GM12878 (cell line): ENCODE measurements at regions not wholly inside any gene's neighbourhood (a gene's known extent, or its start where the extent isn't known, plus 50 kb on each side); places are given as distances from the start of the nearest gene placed in this dataset.

Experiments
- ATAC-seq: fragments of 200-7000 bp; cut with Tn5 transposase; 3 replicates; pipeline ENCODE4 v1.9.1; 2020; ENCODE audit warnings: mild to moderate bottlenecking, moderate library complexity
- BruUV-seq: library from RNA; stranded (reverse); fragments of 400-500 nt; replicated peaks from 2 replicates; lab custom pipeline; 2021; lab: Mats Ljungman, UMichigan
- CTCF ChIA-PET: fragments of 300-600 bp; sonication (Branson Sonifier 250); formaldehyde crosslinking; extraction: SDS; loops from one replicate; lab custom pipeline; 2021; ENCODE audit warnings: inconsistent platforms; lab: Yijun Ruan, JAX
- POLR2A ChIA-PET: fragments of 350-600 bp; formaldehyde crosslinking; extraction: SDS; loops from one replicate; lab custom pipeline; 2021; ENCODE audit warnings: inconsistent platforms; lab: Charles Lee
- RAD21 ChIA-PET: fragments of 300-600 bp; sonication (Branson Sonifier 250); formaldehyde crosslinking; loops from one replicate; lab custom pipeline; 2023; ENCODE audit warnings: antibody characterized with exemption; ENCODE audit not compliant: unreplicated experiment; lab: Charles Lee
- SMC1A ChIA-PET: fragments of 300-600 bp; sonication (Branson Sonifier 250); formaldehyde crosslinking; loops from one replicate; lab custom pipeline; 2023; ENCODE audit not compliant: unreplicated experiment, uncharacterized antibody; lab: Charles Lee
- DNase-seq: peaks from one replicate; pipeline ENCODE4 v3.0.0-alpha.2; 2011; ENCODE audit warnings: low read depth, low spot score
- FAIRE-seq: peaks from 3 replicates; lab custom pipeline; 2011; peaks lifted over from hg19 to GRCh38; lab: Jason Lieb, UNC
- H2AFZ ChIP-seq: 2 replicates; pipeline ENCODE4 v1.6.0; 2011; ENCODE audit warnings: low read depth, low read length, control low read depth; ENCODE audit not compliant: control insufficient read depth
- H3K27ac ChIP-seq: 2 replicates; pipeline ENCODE4 v1.5.1; 2011; ENCODE audit warnings: control low read depth; ENCODE audit not compliant: control insufficient read depth, insufficient read depth
- H3K27me3 ChIP-seq, 2 experiments: replicated peaks in 1 of 2; 2 replicates each; pipeline versions ENCODE4 v1.6.0 to v1.6.1; 2011; ENCODE audit warnings: low read length in 1 of 2; ENCODE audit not compliant: control insufficient read depth in 2 of 2, insufficient read depth in 2 of 2
- H3K36me3 ChIP-seq, 2 experiments: 2 replicates each; pipeline ENCODE4 v1.5.1; 2011; ENCODE audit warnings: low read length in 1 of 2; ENCODE audit not compliant: control insufficient read depth in 2 of 2, insufficient read depth in 2 of 2
- H3K4me1 ChIP-seq: 2 replicates; pipeline ENCODE4 v1.6.1; 2011; ENCODE audit warnings: mild to moderate bottlenecking, low read length, moderate library complexity, mixed read lengths; ENCODE audit not compliant: control insufficient read depth, insufficient read depth
- H3K4me2 ChIP-seq: 2 replicates; pipeline ENCODE4 v1.6.0; 2011; ENCODE audit warnings: control low read depth; ENCODE audit not compliant: control insufficient read depth, insufficient read depth
- H3K4me3 ChIP-seq: fragments of 200-600 bp; sonication (generic); 2 replicates; pipeline ENCODE4 v1.5.1; 2016
- H3K79me2 ChIP-seq: 2 replicates; pipeline ENCODE4 v1.6.0; 2011; ENCODE audit warnings: low read length; ENCODE audit not compliant: control insufficient read depth, insufficient read depth
- H3K9ac ChIP-seq: 2 replicates; pipeline ENCODE4 v1.8.0; 2011; ENCODE audit warnings: low read length, control low read depth, mixed read lengths; ENCODE audit not compliant: control insufficient read depth, insufficient read depth
- H3K9me3 ChIP-seq: replicated peaks from 3 replicates; pipeline ENCODE4 v1.5.1; 2011; ENCODE audit warnings: mild to moderate bottlenecking, low read length; ENCODE audit not compliant: control insufficient read depth, insufficient read depth
- H4K20me1 ChIP-seq: 2 replicates; pipeline ENCODE4 v1.6.0; 2011; ENCODE audit not compliant: control insufficient read depth, insufficient read depth
- BMI1 ChIP-seq: fragments of 450-650 bp; IDR thresholded peaks from 2 replicates; pipeline ENCODE4 v1.6.1; 2016; ENCODE audit warnings: mild to moderate bottlenecking, moderate library complexity, borderline replicate concordance
- ESRRA ChIP-seq: IDR thresholded peaks from 2 replicates; pipeline ENCODE4 v1.6.1; 2012; ENCODE audit warnings: mild to moderate bottlenecking, low read length, improper control_type of control experiment
- ETV6 ChIP-seq, 2 experiments: fragments of 450-650 bp in 1 of 2; IDR thresholded peaks in 1 of 2; conservative IDR thresholded peaks in 1 of 2; 2 replicates each; pipeline ENCODE4 v1.6.1; 2014; ENCODE audit warnings: antibody characterized with exemption in 1 of 2, borderline replicate concordance in 1 of 2, low read depth in 1 of 2, mild to moderate bottlenecking in 1 of 2, moderate library complexity in 1 of 2
- EZH2 ChIP-seq: IDR thresholded peaks from 2 replicates; pipeline ENCODE4 v1.6.1; 2012; ENCODE audit warnings: low read depth, mild to moderate bottlenecking, control low read depth, inconsistent platforms, low read length, borderline replicate concordance; ENCODE audit not compliant: control insufficient read depth
- HDAC2 ChIP-seq: fragments of 200-600 bp; sonication (generic); IDR thresholded peaks from 2 replicates; pipeline ENCODE4 v1.6.1; 2017
- MEF2A ChIP-seq: IDR thresholded peaks from 2 replicates; pipeline ENCODE4 v1.6.1; 2011; ENCODE audit warnings: low read depth, mild to moderate bottlenecking, low read length, moderate library complexity; ENCODE audit not compliant: insufficient read depth
- PAX8 ChIP-seq: fragments of 450-650 bp; IDR thresholded peaks from 2 replicates; pipeline ENCODE4 v1.6.1; 2017; ENCODE audit warnings: mild to moderate bottlenecking, moderate library complexity
- PML ChIP-seq: IDR thresholded peaks from 2 replicates; pipeline ENCODE4 v1.6.1; 2012; ENCODE audit warnings: low read length, inconsistent platforms
- RAD21 ChIP-seq: IDR thresholded peaks from 2 replicates; pipeline ENCODE4 v1.6.1; 2011; ENCODE audit warnings: mild to moderate bottlenecking, low read depth, low read length, moderate library complexity; ENCODE audit not compliant: insufficient read depth
- RELA ChIP-seq: fragments of 450-650 bp; IDR thresholded peaks from 2 replicates; pipeline ENCODE4 v1.8.0; 2014; ENCODE audit warnings: borderline replicate concordance; ENCODE audit not compliant: partially characterized antibody
- SMARCA5 ChIP-seq: fragments of 450-650 bp; IDR thresholded peaks from 2 replicates; pipeline ENCODE4 v1.6.1; 2017; ENCODE audit warnings: mild to moderate bottlenecking
- SREBF2 ChIP-seq: IDR thresholded peaks from 2 replicates; pipeline ENCODE4 v1.6.1; 2012; ENCODE audit warnings: mild to moderate bottlenecking, low read length
- STAT1 ChIP-seq: fragments of 450-650 bp; conservative IDR thresholded peaks from 2 replicates; pipeline ENCODE4 v1.6.1; 2014; ENCODE audit warnings: antibody characterized with exemption, mild to moderate bottlenecking
- STAT3 ChIP-seq: IDR thresholded peaks from 2 replicates; pipeline ENCODE4 v1.6.1; 2011; ENCODE audit warnings: low read depth, low read length, improper control_type of control experiment
- SUZ12 ChIP-seq: fragments of 200-600 bp; sonication (generic); IDR thresholded peaks from one replicate; pipeline ENCODE4 v1.6.1; 2018; ENCODE audit warnings: antibody characterized with exemption, mild to moderate bottlenecking; ENCODE audit not compliant: unreplicated experiment
- ZNF384 ChIP-seq: IDR thresholded peaks from 2 replicates; pipeline ENCODE4 v1.6.1; 2012; ENCODE audit warnings: low read depth, mild to moderate bottlenecking, low read length, improper control_type of control experiment, borderline replicate concordance
- WGBS: methylation state at CpG from one replicate; pipeline ENCODE4 v1.1.6; 2016; ENCODE audit warnings: low lambda C conversion rate; ENCODE audit not compliant: insufficient replicate concordance, insufficient coverage; ENCODE audit errors: missing lambda C conversion rate; 5-methylcytosine and 5-hydroxymethylcytosine counted together
- in situ Hi-C: fragments of 300-500 bp; cut with MboI; formaldehyde crosslinking; loops from 9 replicates; pipeline ENCODE4 v1.14.3; 2018; ENCODE audit warnings: mixed read lengths
- intact Hi-C: fragments of 100-400 bp; cut with micrococcal nuclease; formaldehyde crosslinking; loops from one replicate; pipeline ENCODE4 v1.14.2; 2022; ENCODE audit not compliant: unreplicated experiment
- TF ChIP-seq, protein P1 (sequence below): IDR thresholded peaks from 2 replicates; pipeline ENCODE4 v1.6.1; 2011; ENCODE audit warnings: mild to moderate bottlenecking, low read depth, low read length, moderate library complexity; ENCODE audit not compliant: insufficient replicate concordance
- TF ChIP-seq, protein P2 (sequence below): fragments of 450-650 bp; IDR thresholded peaks from 2 replicates; pipeline ENCODE4 v1.6.1; 2017; ENCODE audit warnings: low read depth, mild to moderate bottlenecking, moderate library complexity
- TF ChIP-seq, protein P3 (sequence below): fragments of 450-650 bp; formaldehyde crosslinking; IDR thresholded peaks from 2 replicates; pipeline ENCODE4 v1.4.0; 2020; ENCODE audit warnings: mild to moderate bottlenecking, moderate library complexity

DNA sequence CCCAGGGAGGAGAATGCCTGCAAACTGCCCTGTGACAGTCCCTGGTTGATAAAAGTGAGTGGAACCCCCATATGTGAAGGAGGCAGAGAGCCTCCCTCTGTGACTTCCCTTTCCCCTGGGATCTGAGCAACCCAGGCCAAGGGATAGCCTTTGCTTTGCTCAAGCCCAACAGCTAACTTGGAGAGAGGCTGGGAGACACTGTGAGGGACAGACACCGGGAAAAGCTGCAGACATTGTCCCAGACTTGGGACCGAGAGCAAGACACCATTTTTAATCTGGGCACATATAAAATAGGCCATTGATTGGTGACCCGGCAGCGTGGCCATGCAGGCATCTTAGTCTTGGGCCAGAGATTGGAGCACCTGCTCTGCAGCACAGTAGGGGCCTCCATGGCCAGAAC lies 96.1 kb upstream of the SALL3 start:
- ChIA-PET RAD21 (no interaction called here), POLR2A (no interaction called here), SMC1A (no interaction called here)
- H3K4me2 ChIP-seq = no peak overlapping the region
- no TSS peak for BruUV-seq
- no peak overlapping the region for H2AFZ ChIP-seq
- intact Hi-C loops = no loop called here
- no peaks in the 10 kb centered on the region for H3K4me1 ChIP-seq
- DNase-seq = no peak
- 10% methylated on average over 4 of the region's 4 CpGs for WGBS
- no peak overlapping the region for H3K4me3 ChIP-seq
- no peak for ATAC-seq
- no peaks in the 10 kb centered on the region for H4K20me1 ChIP-seq
- no peaks in the 10 kb centered on the region for H3K27me3 ChIP-seq
- no peaks in the 10 kb centered on the region for H3K9me3 ChIP-seq
- no peak for TF ChIP-seq RAD21
- no peak for TF ChIP-seq MEF2A
- TF ChIP-seq, protein P1, sequence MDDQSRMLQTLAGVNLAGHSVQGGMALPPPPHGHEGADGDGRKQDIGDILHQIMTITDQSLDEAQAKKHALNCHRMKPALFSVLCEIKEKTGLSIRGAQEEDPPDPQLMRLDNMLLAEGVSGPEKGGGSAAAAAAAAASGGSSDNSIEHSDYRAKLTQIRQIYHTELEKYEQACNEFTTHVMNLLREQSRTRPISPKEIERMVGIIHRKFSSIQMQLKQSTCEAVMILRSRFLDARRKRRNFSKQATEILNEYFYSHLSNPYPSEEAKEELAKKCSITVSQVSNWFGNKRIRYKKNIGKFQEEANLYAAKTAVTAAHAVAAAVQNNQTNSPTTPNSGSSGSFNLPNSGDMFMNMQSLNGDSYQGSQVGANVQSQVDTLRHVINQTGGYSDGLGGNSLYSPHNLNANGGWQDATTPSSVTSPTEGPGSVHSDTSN = no peak
- TF ChIP-seq HDAC2 = no peak
- no peak for TF ChIP-seq BMI1
- no peak for TF ChIP-seq SUZ12
- no peak for TF ChIP-seq ZNF384
- TF ChIP-seq EZH2 = no peak
- no peak for TF ChIP-seq STAT1
- TF ChIP-seq, protein P2, sequence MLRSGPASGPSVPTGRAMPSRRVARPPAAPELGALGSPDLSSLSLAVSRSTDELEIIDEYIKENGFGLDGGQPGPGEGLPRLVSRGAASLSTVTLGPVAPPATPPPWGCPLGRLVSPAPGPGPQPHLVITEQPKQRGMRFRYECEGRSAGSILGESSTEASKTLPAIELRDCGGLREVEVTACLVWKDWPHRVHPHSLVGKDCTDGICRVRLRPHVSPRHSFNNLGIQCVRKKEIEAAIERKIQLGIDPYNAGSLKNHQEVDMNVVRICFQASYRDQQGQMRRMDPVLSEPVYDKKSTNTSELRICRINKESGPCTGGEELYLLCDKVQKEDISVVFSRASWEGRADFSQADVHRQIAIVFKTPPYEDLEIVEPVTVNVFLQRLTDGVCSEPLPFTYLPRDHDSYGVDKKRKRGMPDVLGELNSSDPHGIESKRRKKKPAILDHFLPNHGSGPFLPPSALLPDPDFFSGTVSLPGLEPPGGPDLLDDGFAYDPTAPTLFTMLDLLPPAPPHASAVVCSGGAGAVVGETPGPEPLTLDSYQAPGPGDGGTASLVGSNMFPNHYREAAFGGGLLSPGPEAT = no peak
- TF ChIP-seq PAX8 = no peak
- TF ChIP-seq, protein P3, sequence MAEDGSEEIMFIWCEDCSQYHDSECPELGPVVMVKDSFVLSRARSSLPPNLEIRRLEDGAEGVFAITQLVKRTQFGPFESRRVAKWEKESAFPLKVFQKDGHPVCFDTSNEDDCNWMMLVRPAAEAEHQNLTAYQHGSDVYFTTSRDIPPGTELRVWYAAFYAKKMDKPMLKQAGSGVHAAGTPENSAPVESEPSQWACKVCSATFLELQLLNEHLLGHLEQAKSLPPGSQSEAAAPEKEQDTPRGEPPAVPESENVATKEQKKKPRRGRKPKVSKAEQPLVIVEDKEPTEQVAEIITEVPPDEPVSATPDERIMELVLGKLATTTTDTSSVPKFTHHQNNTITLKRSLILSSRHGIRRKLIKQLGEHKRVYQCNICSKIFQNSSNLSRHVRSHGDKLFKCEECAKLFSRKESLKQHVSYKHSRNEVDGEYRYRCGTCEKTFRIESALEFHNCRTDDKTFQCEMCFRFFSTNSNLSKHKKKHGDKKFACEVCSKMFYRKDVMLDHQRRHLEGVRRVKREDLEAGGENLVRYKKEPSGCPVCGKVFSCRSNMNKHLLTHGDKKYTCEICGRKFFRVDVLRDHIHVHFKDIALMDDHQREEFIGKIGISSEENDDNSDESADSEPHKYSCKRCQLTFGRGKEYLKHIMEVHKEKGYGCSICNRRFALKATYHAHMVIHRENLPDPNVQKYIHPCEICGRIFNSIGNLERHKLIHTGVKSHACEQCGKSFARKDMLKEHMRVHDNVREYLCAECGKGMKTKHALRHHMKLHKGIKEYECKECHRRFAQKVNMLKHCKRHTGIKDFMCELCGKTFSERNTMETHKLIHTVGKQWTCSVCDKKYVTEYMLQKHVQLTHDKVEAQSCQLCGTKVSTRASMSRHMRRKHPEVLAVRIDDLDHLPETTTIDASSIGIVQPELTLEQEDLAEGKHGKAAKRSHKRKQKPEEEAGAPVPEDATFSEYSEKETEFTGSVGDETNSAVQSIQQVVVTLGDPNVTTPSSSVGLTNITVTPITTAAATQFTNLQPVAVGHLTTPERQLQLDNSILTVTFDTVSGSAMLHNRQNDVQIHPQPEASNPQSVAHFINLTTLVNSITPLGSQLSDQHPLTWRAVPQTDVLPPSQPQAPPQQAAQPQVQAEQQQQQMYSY (CRISPR knock-in tag) = no peak
- no peak for TF ChIP-seq SREBF2
- TF ChIP-seq ETV6 (conservative IDR thresholded peaks at IDR 0.05 in 1 of 2, IDR thresholded peaks at IDR 0.05 in 1 of 2; ENCODE audit: borderline replicate concordance in 1 of 2, low read depth in 1 of 2) = no peak
- TF ChIP-seq RELA = no peak
- TF ChIP-seq SMARCA5 = no peak
- no peak for TF ChIP-seq PML
- TF ChIP-seq STAT3 = no peak
- TF ChIP-seq ESRRA = no peak
- TF ChIP-seq, all 136 proteins: peak for 0
- Histone ChIP-seq H3K27ac (no peak overlapping the region), H3K9ac (no peak overlapping the region), H3K79me2 (no peaks in the 10 kb centered on the region), H3K36me3 (no peaks in the 10 kb centered on the region)
- CTCF ChIA-PET = no interaction called here
- FAIRE-seq = no peak
- in situ Hi-C loops = loop anchor here (10.0 kb wide), 2 partner anchors 61 to 371 kb away; no protein-coding TSS in a partner anchor
